HG02973 (cell line): ENCODE measurements at regions not wholly inside any gene's neighbourhood (a gene's known extent, or its start where the extent isn't known, plus 50 kb on each side); places are given as distances from the start of the nearest gene placed in this dataset.

Experiments
- ATAC-seq: cut with Tn5 transposase; IDR thresholded peaks from one replicate; pipeline ENCODE4 v1.9.1; 2021; ENCODE audit warnings: moderate library complexity; ENCODE audit not compliant: unreplicated experiment

DNA sequence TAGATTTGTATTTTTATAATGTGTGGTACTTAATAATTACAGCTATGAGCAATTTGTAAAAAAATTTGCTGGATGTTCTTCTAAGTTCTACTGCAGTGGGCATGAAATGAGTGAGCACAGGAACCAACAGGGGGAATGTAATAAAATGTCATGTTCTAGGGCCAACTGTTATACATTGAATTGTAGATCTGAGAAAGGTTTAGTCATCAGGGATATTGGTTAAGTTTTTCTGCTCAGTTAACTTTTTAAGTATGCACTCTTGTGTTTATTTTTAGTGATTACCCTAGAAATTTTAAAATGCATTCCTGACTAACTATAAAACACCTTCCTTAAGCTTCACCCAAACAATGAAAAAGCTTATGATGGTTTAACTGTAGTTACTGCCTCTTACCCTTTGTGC is 101.8 kb downstream of the CAND1 start:
- ATAC-seq: no peak

DNA sequence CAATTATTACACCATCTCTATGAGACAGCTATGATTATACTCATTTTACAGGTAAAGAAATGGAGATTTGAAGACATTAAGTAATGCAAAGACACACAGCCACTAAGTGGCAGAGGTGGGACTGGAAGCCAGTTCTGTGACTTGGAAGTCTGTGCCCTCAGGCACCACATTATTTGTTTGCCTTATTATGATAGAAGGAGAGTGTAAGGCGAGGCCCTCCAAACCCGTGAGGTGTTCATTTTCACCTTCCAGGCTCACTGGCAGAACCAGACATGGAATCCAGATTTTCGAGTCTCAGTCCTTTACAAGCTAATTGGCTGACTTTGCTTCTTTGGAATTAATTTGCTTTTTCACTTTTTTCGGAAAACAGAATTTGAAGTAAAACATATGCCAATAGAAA is 107.9 kb downstream of the CAND1 start:
- ATAC-seq: no peak

- ATAC-seq: no peak
Measured at GRCh38 chr12:67377541-67377940, 108.4 kb downstream of the CAND1 start.

- ATAC-seq: no peak
Measured at GRCh38 chr12:67382241-67382871, 113.2 kb downstream of the CAND1 start.

DNA sequence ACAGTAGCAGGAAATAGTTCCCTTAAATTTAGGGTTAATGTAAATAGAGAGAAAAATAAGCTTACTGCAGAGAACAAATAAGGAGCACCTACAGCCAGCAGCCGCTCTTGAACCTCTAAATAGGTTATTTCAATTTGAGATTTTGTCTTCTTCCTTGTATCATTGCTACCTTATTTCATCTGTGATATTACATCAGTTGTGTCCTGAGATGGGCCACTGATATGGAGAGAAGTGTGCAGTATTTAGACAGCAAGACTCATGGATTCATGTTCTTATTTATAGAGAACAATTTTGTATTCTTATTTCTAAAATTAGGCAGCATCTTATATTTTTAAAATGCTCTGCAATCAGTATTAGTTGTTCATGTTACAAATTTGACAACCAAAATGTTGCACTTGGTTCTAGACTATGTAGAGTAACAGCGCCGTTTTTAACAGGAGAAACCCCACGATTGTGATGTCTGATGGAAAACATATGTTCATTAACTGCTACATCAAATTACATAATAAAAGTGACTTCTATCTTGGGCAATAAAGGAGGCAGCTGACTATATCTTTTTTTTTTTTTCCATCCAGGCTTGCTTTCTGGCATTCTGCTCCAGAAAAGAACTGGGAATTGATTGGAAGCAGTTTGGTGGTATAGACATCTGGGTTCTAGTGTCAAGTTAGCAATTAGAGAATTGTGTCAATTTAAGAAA is 117.9 kb downstream of the CAND1 start:
- no peak for ATAC-seq

GRCh38 chr12:67388331-67389138 is 119.4 kb downstream of the CAND1 start:
- ATAC-seq: no peak

DNA sequence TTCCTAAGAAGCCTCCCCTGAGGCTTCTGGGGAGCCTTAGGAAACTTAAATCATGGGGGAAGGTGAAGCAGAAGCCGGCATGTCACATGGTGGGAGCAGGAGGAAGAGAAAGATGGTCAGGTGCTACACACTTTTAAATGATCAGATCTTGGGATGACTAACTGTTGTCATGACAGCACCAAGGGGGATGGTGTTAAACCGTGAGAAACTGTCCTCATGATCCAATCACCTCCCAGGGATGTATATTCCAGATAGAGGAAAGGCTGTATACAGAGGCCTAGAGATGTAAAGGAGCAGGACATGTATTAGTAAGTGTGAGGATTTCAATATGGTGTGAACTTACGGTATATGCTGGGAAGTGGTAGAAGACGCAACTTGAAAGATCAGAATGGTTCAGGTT is 121.1 kb downstream of the CAND1 start:
- no peak for ATAC-seq

DNA sequence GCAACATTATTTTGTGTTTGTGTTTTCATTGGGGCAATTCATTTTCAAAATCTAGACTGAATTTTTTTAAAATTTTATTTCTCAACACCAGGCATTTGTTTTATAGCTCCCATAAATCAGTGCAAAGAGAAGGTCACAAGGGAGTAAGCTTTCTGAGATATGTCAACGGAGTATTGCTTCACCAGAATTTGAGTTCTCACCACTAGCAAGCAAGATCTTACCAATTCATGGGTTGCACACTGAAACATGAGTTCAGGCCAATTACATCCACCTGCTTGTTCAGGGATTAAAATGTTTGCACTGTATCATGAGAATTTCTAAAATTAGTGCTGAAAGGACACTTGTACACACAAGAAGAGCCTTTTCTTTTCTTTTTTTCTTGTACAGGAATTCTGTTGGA is 121.9 kb downstream of the CAND1 start:
- no peak for ATAC-seq

DNA sequence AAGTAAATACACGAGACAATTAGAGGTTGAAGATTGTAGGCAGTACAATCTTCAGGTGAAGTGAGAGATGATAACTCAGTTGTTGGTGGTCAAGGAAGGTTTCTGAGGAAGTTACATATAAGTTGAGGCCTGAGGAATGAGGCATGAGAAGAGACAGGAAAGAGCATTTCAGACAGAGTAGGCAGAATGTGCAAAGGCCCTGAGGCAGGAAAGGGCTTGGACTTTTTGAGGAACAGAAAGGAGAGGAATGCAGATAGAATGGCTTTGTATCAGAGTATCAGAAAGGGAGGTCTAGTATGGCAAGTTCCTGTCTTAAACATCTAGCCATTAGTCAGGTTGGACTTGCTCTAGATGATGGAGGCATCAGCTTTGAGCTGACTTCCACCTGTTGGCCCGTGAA is 122.5 kb downstream of the CAND1 start:
- no peak for ATAC-seq

DNA sequence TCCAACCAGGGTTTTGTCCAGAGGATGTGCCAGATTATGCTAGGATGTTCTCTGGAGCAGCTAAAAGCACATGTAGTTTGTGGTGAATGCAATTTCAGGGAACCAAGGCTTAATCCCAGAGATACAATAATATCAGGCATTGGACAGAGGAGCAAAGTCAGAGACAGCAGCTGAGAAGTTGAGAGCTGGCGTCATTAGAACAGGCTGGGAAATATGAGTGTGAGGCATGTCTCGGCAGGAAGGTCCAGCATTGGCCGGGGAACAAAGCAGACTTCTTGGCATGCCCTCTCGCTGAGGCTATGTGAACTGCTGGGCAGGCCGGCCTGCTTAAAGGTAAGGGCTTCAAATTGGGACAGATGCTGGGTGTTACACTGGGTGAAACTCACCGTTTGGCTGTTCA is 125.4 kb downstream of the CAND1 start:
- no peak for ATAC-seq

DNA sequence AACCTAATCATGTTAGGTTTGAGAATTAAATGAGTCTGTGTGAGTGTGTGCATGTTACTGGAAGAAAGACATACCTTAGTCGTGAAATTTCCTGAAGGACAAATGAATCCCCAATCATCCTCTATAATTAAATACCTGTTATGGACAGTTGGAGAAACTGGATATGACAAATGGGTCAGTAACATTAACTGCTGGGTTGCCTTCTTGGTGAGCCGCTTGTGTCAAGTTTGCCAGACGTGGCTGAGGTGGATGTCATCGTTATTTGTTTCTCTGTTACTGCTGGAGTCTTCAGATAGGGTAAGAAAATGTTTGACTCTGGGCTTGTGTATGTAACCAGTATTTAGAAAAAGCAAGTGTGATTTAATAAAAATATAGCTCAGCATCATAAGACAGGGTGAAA is 131.6 kb downstream of the CAND1 start:
- ATAC-seq: no peak

- ATAC-seq: no peak
Measured at GRCh38 chr12:67410246-67410645, 141.1 kb downstream of the CAND1 start.

DNA sequence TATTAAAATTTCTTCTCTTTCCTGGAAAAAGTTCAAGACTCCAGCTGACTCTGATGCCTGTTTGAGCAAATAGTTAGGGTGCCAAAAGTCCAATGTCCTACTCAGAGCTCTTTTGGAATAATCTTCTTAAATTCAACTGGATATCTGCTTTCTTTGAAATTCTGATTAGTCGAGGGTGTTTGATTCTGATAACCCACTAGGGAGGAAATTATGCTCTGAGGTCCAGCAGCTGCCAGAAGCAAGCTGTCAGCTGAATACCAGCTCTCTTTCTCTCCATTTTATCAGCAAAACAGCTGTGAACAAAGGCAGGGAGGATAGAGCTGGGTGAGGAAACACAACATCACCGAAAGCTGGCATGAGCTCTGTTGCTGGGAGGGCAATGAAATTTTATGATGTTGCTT is 141.5 kb downstream of the CAND1 start:
- no peak for ATAC-seq

DNA sequence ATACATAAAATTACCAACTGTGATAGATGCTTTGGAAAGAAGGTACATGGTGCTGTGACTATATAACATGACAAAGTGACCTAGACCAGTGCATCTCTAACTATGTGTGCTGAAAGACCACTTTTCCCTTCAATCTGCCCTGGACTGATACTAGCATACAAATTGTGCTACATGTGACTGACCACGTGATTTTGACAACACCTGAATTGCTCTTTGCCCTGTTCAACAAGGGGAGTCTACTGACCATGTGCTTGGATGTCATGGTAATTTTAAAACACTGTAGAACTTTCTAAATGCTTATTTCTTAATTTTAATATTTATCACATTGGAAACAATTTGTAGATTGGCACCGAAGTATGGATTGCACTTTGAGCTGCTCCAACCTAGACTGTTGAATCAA is 142.4 kb downstream of the CAND1 start:
- ATAC-seq: no peak

DNA sequence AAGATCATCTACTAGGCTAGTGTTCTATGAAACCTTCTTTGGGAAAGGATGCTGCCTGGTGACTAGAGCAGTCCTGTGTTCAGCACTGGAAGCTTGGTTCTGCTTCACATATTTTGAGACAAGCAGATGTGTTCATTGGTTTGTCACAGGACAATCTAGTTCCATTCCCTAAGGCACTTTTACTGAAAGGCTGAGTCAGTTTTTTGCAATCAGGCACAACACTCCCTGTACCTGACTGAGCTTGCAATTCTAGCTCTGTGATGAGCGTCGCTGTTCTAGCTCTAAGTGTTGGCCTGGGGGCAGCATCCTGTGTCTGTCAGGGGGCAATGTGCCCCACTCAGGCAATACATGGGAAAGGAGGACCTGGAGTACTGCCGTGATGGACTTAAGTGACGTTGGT is 144.4 kb downstream of the CAND1 start:
- no peak for ATAC-seq

DNA sequence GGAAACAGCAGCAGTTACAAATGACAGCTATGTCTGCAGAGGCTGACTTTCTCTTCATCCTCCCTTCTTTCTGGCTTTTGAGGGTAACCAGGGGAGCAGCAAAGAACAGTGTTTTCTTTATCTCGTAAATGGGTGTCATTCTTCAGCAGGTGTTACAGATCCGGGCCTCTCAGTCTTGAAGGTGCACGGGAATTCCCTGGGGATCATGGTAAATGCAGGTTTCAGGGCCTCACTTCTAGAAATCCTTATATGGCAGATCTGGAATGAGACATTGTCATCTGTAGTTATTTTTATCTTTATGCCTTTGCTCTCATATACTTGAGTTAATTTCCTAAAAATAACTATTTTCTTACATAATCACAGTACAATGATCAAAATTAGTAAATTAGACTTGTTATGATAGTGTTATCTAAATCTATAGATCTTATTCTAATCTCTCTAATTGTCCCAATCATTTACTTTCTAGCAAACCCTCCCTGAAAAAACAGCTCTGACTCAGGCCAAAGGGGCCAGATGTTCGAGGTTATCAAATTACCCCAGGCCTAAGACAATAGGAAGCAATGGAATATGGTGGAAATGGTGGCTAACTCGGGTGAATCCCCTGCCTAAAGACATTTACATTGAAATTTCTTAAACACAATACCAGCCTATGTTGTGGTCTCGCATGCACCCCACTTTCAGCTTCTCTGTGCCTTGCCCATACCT is 145.0 kb downstream of the CAND1 start:
- no peak for ATAC-seq

- ATAC-seq: no peak
Measured at GRCh38 chr12:67415473-67415872, 146.3 kb downstream of the CAND1 start.

- ATAC-seq: no peak
Measured at GRCh38 chr12:67419810-67420209, 150.7 kb downstream of the CAND1 start.

GRCh38 chr12:67420506-67420905 is 151.3 kb downstream of the CAND1 start:
- no peak for ATAC-seq

DNA sequence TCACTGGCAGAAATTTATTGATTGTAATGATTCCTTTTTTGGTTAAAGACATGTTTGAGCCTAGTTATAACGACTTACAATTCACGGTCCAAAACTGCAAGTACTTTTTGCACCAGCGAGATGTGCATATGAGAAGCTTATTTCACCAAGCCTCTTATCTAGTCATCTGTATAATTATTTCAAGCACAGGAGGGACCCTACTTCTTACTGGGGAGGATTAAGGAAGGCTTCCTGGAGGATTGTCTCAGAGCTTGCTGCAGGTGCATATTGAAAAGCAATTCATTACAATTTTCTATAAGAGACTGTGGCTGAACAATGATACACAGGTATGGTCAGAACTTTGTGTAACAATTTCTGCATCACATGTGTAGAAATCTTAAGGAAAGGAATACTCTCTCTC is 152.9 kb downstream of the CAND1 start:
- no peak for ATAC-seq

DNA sequence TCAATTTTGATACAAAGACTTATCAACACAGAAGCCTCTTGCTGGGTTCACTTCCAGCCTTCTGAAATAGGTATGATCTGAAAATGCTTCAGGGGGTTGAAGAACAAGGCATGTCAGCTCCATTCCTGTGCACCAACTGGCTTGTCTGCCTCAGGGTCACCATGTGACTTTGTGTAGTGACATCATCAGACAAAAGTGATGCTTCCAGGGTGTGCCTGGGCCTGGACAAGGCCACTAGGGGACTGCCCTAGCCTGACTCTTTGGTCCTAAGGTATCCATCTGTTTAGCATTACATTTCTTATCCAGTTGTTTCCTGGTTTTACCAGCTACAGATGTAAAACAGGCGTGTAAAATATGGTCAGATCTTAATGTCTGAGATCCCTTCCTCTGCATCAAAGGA is 155.6 kb downstream of the CAND1 start:
- ATAC-seq: no peak

- ATAC-seq: no peak
Measured at GRCh38 chr12:67425394-67425793, 156.2 kb downstream of the CAND1 start.
